H1 (cell line): ENCODE measurements at regions not wholly inside any gene's neighbourhood (a gene's known extent, or its start where the extent isn't known, plus 50 kb on each side); places are given as distances from the start of the nearest gene placed in this dataset.
"Not testable (repeated sequence)": the region's sequence is repeated elsewhere in the genome, so short reads cannot be mapped to it uniquely, and the experiment has no call there.

ENCODE experiments used
- CTCF ChIA-PET: fragments of 300-600 bp; sonication (Branson Sonifier 250); formaldehyde crosslinking; loops from one replicate; lab custom pipeline; 2021; ENCODE audit not compliant: partially characterized antibody; lab: Charles Lee
- POLR2A ChIA-PET: fragments of 300-600 bp; sonication (Branson Sonifier 250); formaldehyde crosslinking; loops from one replicate; lab custom pipeline; 2021; ENCODE audit warnings: inconsistent platforms; ENCODE audit not compliant: partially characterized antibody; lab: Charles Lee
- DNase-seq, 2 experiments: peaks; one replicate each; pipeline versions ENCODE4 v3.0.0 to v3.0.0-alpha.2; 2010 to 2022; ENCODE audit warnings: low spot score in 2 of 2, low read depth in 1 of 2, mixed read lengths in 1 of 2
- FAIRE-seq: peaks from 2 replicates; lab custom pipeline; 2011; peaks lifted over from hg19 to GRCh38; lab: Jason Lieb, UNC
- H2AFZ ChIP-seq: 2 replicates; pipeline ENCODE4 v1.8.1; 2012; ENCODE audit warnings: low read length, inconsistent platforms
- H2AK5ac ChIP-seq: 2 replicates; pipeline ENCODE4 v1.6.1; 2013; ENCODE audit warnings: low read depth, low read length
- H2BK120ac ChIP-seq: replicated peaks from 2 replicates; pipeline ENCODE3; 2013; ENCODE audit warnings: low read depth, low read length, inconsistent platforms
- H2BK12ac ChIP-seq: 2 replicates; pipeline ENCODE4 v1.6.1; 2013; ENCODE audit warnings: low read depth, low read length
- H2BK15ac ChIP-seq: 2 replicates; pipeline ENCODE4 v1.6.1; 2013; ENCODE audit warnings: low read length
- H2BK20ac ChIP-seq: 2 replicates; pipeline ENCODE4 v1.6.1; 2013; ENCODE audit warnings: low read length
- H2BK5ac ChIP-seq: 2 replicates; pipeline ENCODE4 v1.6.1; 2013; ENCODE audit warnings: low read depth, low read length
- H3K14ac ChIP-seq: 2 replicates; pipeline ENCODE4 v1.6.1; 2013; ENCODE audit warnings: inconsistent platforms; ENCODE audit not compliant: insufficient read length
- H3K18ac ChIP-seq: 2 replicates; pipeline ENCODE4 v1.6.1; 2013; ENCODE audit warnings: low read length; ENCODE audit errors: extremely low read depth
- H3K23ac ChIP-seq: 2 replicates; pipeline ENCODE4 v1.6.1; 2013; ENCODE audit warnings: inconsistent platforms; ENCODE audit not compliant: insufficient read length
- H3K23me2 ChIP-seq: 2 replicates; pipeline ENCODE4 v1.6.1; 2013; ENCODE audit warnings: low read depth, low read length
- H3K27ac ChIP-seq: 2 replicates; pipeline ENCODE4 v1.6.1; 2011; ENCODE audit warnings: low read depth, low read length, inconsistent platforms
- H3K27me3 ChIP-seq, 4 experiments: replicated peaks in 1 of 4; 1 replicate in 1 of 4; 2 replicates in 3 of 4; pipeline versions ENCODE4 v1.6.1 to v1.8.1; 2011 to 2013; ENCODE audit warnings: low read length in 3 of 4, mild to moderate bottlenecking in 3 of 4, inconsistent platforms in 2 of 4, mixed read lengths in 2 of 4, moderate library complexity in 1 of 4; ENCODE audit not compliant: control insufficient read depth in 3 of 4, insufficient read depth in 3 of 4; ENCODE audit errors: extremely low read depth in 1 of 4
- H3K36me3 ChIP-seq, 4 experiments: 2 replicates each; pipeline versions ENCODE4 v1.6.1 to v1.8.1; 2011 to 2013; ENCODE audit warnings: mild to moderate bottlenecking in 4 of 4, low read length in 3 of 4, moderate library complexity in 2 of 4, control low read depth in 1 of 4, inconsistent platforms in 1 of 4; ENCODE audit not compliant: insufficient read depth in 4 of 4, control insufficient read depth in 2 of 4
- H3K4ac ChIP-seq: replicated peaks from 2 replicates; pipeline ENCODE3; 2013; ENCODE audit warnings: low read length, low read depth, mixed read lengths, inconsistent platforms; ENCODE audit not compliant: insufficient read length
- H3K4me1 ChIP-seq, 4 experiments: replicated peaks in 1 of 4; 1 replicate in 1 of 4; 2 replicates in 3 of 4; pipeline versions ENCODE4 v1.6.1 to v1.8.1; 2011 to 2013; ENCODE audit warnings: low read length in 3 of 4, inconsistent platforms in 2 of 4, mixed read lengths in 1 of 4; ENCODE audit not compliant: insufficient read depth in 4 of 4, control insufficient read depth in 3 of 4
- H3K4me2 ChIP-seq, 2 experiments: 2 replicates each; pipeline versions ENCODE4 v1.6.1 to v1.8.1; 2011 to 2013; ENCODE audit warnings: low read depth in 2 of 2, low read length in 2 of 2, control low read depth in 1 of 2, inconsistent platforms in 1 of 2, mild to moderate bottlenecking in 1 of 2; ENCODE audit not compliant: insufficient read depth in 1 of 2
- H3K4me3 ChIP-seq, 4 experiments: fragments of 200-600, 300-600 bp in 1 of 4; sonication (generic), shearing (Covaris generic), sonication (Bioruptor Twin) in 1 of 4; 2 replicates each; pipeline versions ENCODE4 v1.5.1 to v1.8.1; 2011 to 2016; ENCODE audit warnings: low read length in 4 of 4, low read depth in 3 of 4, control low read depth in 2 of 4, inconsistent platforms in 2 of 4, mild to moderate bottlenecking in 2 of 4, mixed read lengths in 1 of 4, moderate library complexity in 1 of 4; ENCODE audit not compliant: insufficient read depth in 2 of 4; ENCODE audit errors: extremely low read depth in 1 of 4
- H3K56ac ChIP-seq: replicated peaks from 2 replicates; pipeline ENCODE3; 2013; ENCODE audit warnings: low read depth, mild to moderate bottlenecking, mixed read lengths, low read length, inconsistent platforms; ENCODE audit not compliant: insufficient read length
- H3K79me1 ChIP-seq: 2 replicates; pipeline ENCODE4 v1.6.1; 2013; ENCODE audit warnings: low read depth, low read length, control low read depth
- H3K79me2 ChIP-seq, 2 experiments: 2 replicates each; pipeline versions ENCODE4 v1.6.1 to v1.8.1; 2012 to 2013; ENCODE audit warnings: low read length in 2 of 2, mild to moderate bottlenecking in 2 of 2, inconsistent platforms in 1 of 2; ENCODE audit not compliant: insufficient read depth in 2 of 2, control insufficient read depth in 1 of 2
- H3K9ac ChIP-seq, 4 experiments: replicated peaks in 1 of 4; 1 replicate in 1 of 4; 2 replicates in 3 of 4; pipeline versions ENCODE4 v1.6.1 to v1.8.1; 2011 to 2013; ENCODE audit warnings: low read depth in 3 of 4, low read length in 3 of 4, control low read depth in 2 of 4, mild to moderate bottlenecking in 2 of 4, moderate library complexity in 2 of 4, inconsistent platforms in 1 of 4; ENCODE audit errors: extremely low read depth in 1 of 4
- H3K9me3 ChIP-seq, 2 experiments: 2 replicates each; pipeline versions ENCODE4 v1.6.1 to v1.8.1; 2012 to 2013; ENCODE audit warnings: mild to moderate bottlenecking in 2 of 2, moderate library complexity in 2 of 2, control low read depth in 1 of 2, inconsistent platforms in 1 of 2, low read depth in 1 of 2, low read length in 1 of 2, mixed read lengths in 1 of 2; ENCODE audit not compliant: insufficient read depth in 2 of 2
- H4K20me1 ChIP-seq, 2 experiments: replicated peaks in 1 of 2; 2 replicates each; pipeline versions ENCODE3 to v1.8.1; 2011 to 2013; ENCODE audit warnings: inconsistent platforms in 2 of 2, low read length in 2 of 2, mild to moderate bottlenecking in 1 of 2; ENCODE audit not compliant: insufficient read depth in 2 of 2, control insufficient read depth in 1 of 2
- H4K5ac ChIP-seq: 2 replicates; pipeline ENCODE4 v1.6.1; 2013; ENCODE audit warnings: low read length, low read depth, mixed read lengths, inconsistent platforms; ENCODE audit not compliant: insufficient read length
- H4K8ac ChIP-seq: 2 replicates; pipeline ENCODE4 v1.8.0; 2013; ENCODE audit warnings: mild to moderate bottlenecking, moderate library complexity, low read length, inconsistent platforms; ENCODE audit not compliant: insufficient read depth; ENCODE audit errors: extremely low read depth
- H4K91ac ChIP-seq: replicated peaks from 2 replicates; pipeline ENCODE3; 2013; ENCODE audit warnings: low read length, mixed read lengths, inconsistent platforms; ENCODE audit not compliant: insufficient read length
- WGBS, 2 experiments: shearing (Covaris generic) in 1 of 2; methylation state at CpG; one replicate each; pipeline versions ENCODE4 v1.1.6 to v1.1.7; 2013 to 2015; ENCODE audit warnings: low lambda C conversion rate in 2 of 2, mixed read lengths in 2 of 2, inconsistent platforms in 1 of 2, low coverage in 1 of 2, missing lambda C conversion rate in 1 of 2; ENCODE audit not compliant: insufficient replicate concordance in 2 of 2, insufficient coverage in 1 of 2, insufficient read length in 1 of 2; ENCODE audit errors: extremely low coverage in 1 of 2, missing lambda C conversion rate in 1 of 2; 5-methylcytosine and 5-hydroxymethylcytosine counted together

GRCh38 chr9:40946228-40946627 lies 182.3 kb downstream of the FOXD4L6 start:
- H3K79me2 ChIP-seq, POLR2A ChIA-PET, H4K91ac ChIP-seq, H2AFZ ChIP-seq, H3K56ac ChIP-seq, H3K27me3 ChIP-seq, H2AK5ac ChIP-seq, H2BK5ac ChIP-seq, H3K23ac ChIP-seq, H3K9ac ChIP-seq, H3K4me3 ChIP-seq, H4K20me1 ChIP-seq, H2BK12ac ChIP-seq, H3K27ac ChIP-seq, DNase-seq, H3K4me1 ChIP-seq, H2BK20ac ChIP-seq, H2BK120ac ChIP-seq, H3K18ac ChIP-seq, H2BK15ac ChIP-seq, H3K14ac ChIP-seq, CTCF ChIA-PET, H4K8ac ChIP-seq, H3K36me3 ChIP-seq, FAIRE-seq, H3K4ac ChIP-seq, H3K23me2 ChIP-seq, H3K79me1 ChIP-seq, H4K5ac ChIP-seq, H3K4me2 ChIP-seq: not testable (repeated sequence)
- 87% methylated on average over 8 of the region's 8 CpGs; no CpG with 5 or more reads in 1 of the 2 experiments for WGBS, 2 experiments
- H3K9me3 ChIP-seq, result peaks cover 8 to 11% of the 10 kb centered on the region in 2 experiments

- FAIRE-seq, H4K8ac ChIP-seq, H4K5ac ChIP-seq, H2BK15ac ChIP-seq, H3K23ac ChIP-seq, H2BK12ac ChIP-seq, H4K91ac ChIP-seq, H3K79me1 ChIP-seq, CTCF ChIA-PET, H2BK120ac ChIP-seq, H3K9ac ChIP-seq, POLR2A ChIA-PET, H3K23me2 ChIP-seq, H3K14ac ChIP-seq, H3K27ac ChIP-seq, H3K36me3 ChIP-seq, H3K4ac ChIP-seq, H4K20me1 ChIP-seq, H3K79me2 ChIP-seq, H2BK5ac ChIP-seq, DNase-seq, H3K4me3 ChIP-seq, H2BK20ac ChIP-seq, H3K4me2 ChIP-seq, H3K56ac ChIP-seq, H2AFZ ChIP-seq, H3K18ac ChIP-seq, H3K4me1 ChIP-seq, H3K9me3 ChIP-seq, H2AK5ac ChIP-seq: not testable (repeated sequence)
- peaks cover 0 to 11% (median 0%) of the 10 kb centered on the region in 4 experiments; a peak in 4 of 7 replicates for H3K27me3 ChIP-seq
- WGBS, 2 experiments, result 72% methylated on average over 4 of the region's 4 CpGs; no CpG with 5 or more reads in 1 of the 2 experiments
Observed at GRCh38 chr9:40942730-40943129, 185.8 kb downstream of the FOXD4L6 start.
